ENCODE measurements at regions not wholly inside any gene's neighbourhood (a gene's known extent, or its start where the extent isn't known, plus 50 kb on each side); places are given as distances from the start of the nearest gene placed in this dataset.

GRCh38 chr1:185535621-185536020 lies 198.6 kb upstream of the HMCN1 start:
- in situ Hi-C loops (cut with HindIII; ENCODE audit: extremely low pct_ligation_motif_present, low pct_unique_long_range_greater_than_20kb) (no loop called here), intact Hi-C loops (cut with micrococcal nuclease; ENCODE audit: unreplicated experiment) (no loop called here)
- no peak overlapping the region for H3K4me3 ChIP-seq (replicated peaks in 1 of 3; ENCODE audit: insufficient read depth in 1 of 3, low read depth in 2 of 3, low read length in 3 of 3)
- H3K9me3 ChIP-seq (ENCODE audit: low read length): no peaks in the 10 kb centered on the region
- ATAC-seq: no peak
- TF ChIP-seq ZNF30 (CRISPR knock-in tag; IDR thresholded peaks at IDR 0.05) (no peak), ZNF207 (IDR thresholded peaks at IDR 0.05; ENCODE audit: borderline replicate concordance) (no peak), MTA1 (CRISPR knock-in tag; IDR thresholded peaks at IDR 0.05; ENCODE audit: borderline replicate concordance) (no peak), FOXA1 (IDR thresholded peaks at IDR 0.05) (no peak), FOXA1 (CRISPR knock-in tag; IDR thresholded peaks at IDR 0.05) (no peak)
- ChIA-PET CTCF (ENCODE audit: low intra/inter-chr PET ratio, low total read pairs) (no interaction called here), POLR2A (no interaction called here)
- no peak overlapping the region for H2AFZ ChIP-seq (ENCODE audit: low read length)
- no peak for FAIRE-seq
- H3K4me2 ChIP-seq (ENCODE audit: low read depth, low read length): no peak overlapping the region
- no TSS peak for BruUV-seq (replicated peaks)
- no peak overlapping the region for H3K9ac ChIP-seq (ENCODE audit: insufficient read depth, low read depth, low read length)
- no peak overlapping the region for H3K27ac ChIP-seq (ENCODE audit: extremely low read length, insufficient read depth, low read length)
- 45% methylated on average over 2 of the region's 2 CpGs for WGBS (ENCODE audit: low lambda C conversion rate)
- H3K27me3 ChIP-seq (ENCODE audit: control insufficient read depth in 1 of 2, insufficient read depth in 2 of 2, low read length in 2 of 2): no peaks in the 10 kb centered on the region
- no peaks in the 10 kb centered on the region for H3K79me2 ChIP-seq (ENCODE audit: insufficient read depth, low read length)
- H3K36me3 ChIP-seq (replicated peaks in 1 of 2; ENCODE audit: control insufficient read depth in 1 of 2, insufficient read depth in 2 of 2, low read length in 2 of 2): no peaks in the 10 kb centered on the region
- H4K20me1 ChIP-seq (ENCODE audit: insufficient read depth, low read length): no peaks in the 10 kb centered on the region
- H3K4me1 ChIP-seq (ENCODE audit: insufficient read depth, low read length): no peaks in the 10 kb centered on the region
- no peak for DNase-seq (ENCODE audit: low spot score)

GRCh38 chr1:185534801-185535200 lies 199.4 kb upstream of the HMCN1 start:
- no peak for FAIRE-seq
- H2AFZ ChIP-seq (ENCODE audit: low read length): no peak overlapping the region
- WGBS (ENCODE audit: low lambda C conversion rate): 25% methylated on average over 6 of the region's 6 CpGs
- ATAC-seq: no peak
- no peaks in the 10 kb centered on the region for H3K4me1 ChIP-seq (ENCODE audit: insufficient read depth, low read length)
- DNase-seq (ENCODE audit: low spot score): no peak
- H3K9me3 ChIP-seq (ENCODE audit: low read length): no peaks in the 10 kb centered on the region
- no peaks in the 10 kb centered on the region for H4K20me1 ChIP-seq (ENCODE audit: insufficient read depth, low read length)
- H3K4me2 ChIP-seq (ENCODE audit: low read depth, low read length): no peak overlapping the region
- ChIA-PET CTCF (ENCODE audit: low intra/inter-chr PET ratio, low total read pairs) (no interaction called here), POLR2A (no interaction called here)
- intact Hi-C loops (cut with micrococcal nuclease; ENCODE audit: unreplicated experiment) (no loop called here), in situ Hi-C loops (cut with HindIII; ENCODE audit: extremely low pct_ligation_motif_present, low pct_unique_long_range_greater_than_20kb) (no loop called here)
- no peaks in the 10 kb centered on the region for H3K27me3 ChIP-seq (ENCODE audit: control insufficient read depth in 1 of 2, insufficient read depth in 2 of 2, low read length in 2 of 2)
- no TSS peak for BruUV-seq (replicated peaks)
- H3K79me2 ChIP-seq (ENCODE audit: insufficient read depth, low read length): no peaks in the 10 kb centered on the region
- H3K27ac ChIP-seq (ENCODE audit: extremely low read length, insufficient read depth, low read length): no peak overlapping the region
- TF ChIP-seq AHDC1 (CRISPR knock-in tag; IDR thresholded peaks at IDR 0.05; ENCODE audit: borderline replicate concordance): no peak
- no peak overlapping the region for H3K9ac ChIP-seq (ENCODE audit: insufficient read depth, low read depth, low read length)
- no peaks in the 10 kb centered on the region for H3K36me3 ChIP-seq (replicated peaks in 1 of 2; ENCODE audit: control insufficient read depth in 1 of 2, insufficient read depth in 2 of 2, low read length in 2 of 2)
- no peak overlapping the region for H3K4me3 ChIP-seq (replicated peaks in 1 of 3; ENCODE audit: insufficient read depth in 1 of 3, low read depth in 2 of 3, low read length in 3 of 3)
